ENCODE measurements at regions not wholly inside any gene's neighbourhood (a gene's known extent, or its start where the extent isn't known, plus 50 kb on each side); places are given as distances from the start of the nearest gene placed in this dataset.

DNA sequence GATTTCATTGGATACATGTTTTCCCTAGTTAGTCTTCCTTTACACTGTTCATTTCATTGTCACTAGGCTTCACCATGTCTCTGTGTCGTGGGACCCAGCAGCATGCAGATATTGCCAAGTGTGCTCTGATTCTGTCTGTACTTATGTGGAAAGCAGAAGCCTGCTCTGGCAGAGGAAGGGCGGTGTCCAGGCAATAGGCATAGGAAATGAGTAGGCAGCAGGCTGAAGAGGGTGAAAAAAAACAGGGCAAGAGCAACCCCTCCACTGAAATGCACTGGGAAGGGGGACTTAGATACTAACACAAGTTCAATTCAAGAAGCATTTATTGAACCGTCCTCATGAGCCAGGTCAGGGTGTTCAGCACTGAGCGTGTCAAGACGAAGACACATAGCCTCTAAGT is 85.2 kb upstream of the VAV3 start:
- DNase-seq = no peak

DNA sequence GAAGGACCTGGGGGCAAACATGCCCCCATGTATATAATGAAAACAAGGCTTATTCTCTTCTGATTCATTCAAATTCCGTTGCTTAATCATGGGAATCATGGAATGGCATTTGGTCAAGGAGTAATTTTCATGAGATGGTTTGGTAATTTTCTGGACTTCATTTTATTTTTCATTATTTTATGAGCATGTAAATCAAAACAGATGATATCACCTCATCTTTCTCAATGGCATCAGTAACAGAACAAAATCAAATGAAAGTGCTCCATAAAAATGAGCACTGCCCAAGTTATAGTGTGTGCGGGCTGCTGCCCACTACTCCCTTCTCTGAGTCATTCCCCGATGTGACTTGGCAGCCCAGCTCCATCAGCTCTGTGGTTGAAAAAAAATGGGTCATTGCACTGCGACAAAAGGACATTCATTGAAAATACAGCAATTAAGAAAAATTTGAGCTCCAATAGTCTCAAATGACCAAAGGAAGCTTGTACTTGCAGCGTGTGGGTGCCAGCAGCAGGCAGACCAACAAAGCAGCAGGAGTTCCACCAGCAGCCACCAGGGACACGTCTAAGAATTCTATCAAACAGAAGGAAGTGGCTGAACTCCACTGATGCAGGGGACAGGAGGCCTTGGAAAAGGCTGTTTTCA is 84.3 kb upstream of the VAV3 start:
- DNase-seq = peak; percentile 15

GRCh38 chr1:108048301-108049177 is 83.6 kb upstream of the VAV3 start:
- DNase-seq = no peak

DNA sequence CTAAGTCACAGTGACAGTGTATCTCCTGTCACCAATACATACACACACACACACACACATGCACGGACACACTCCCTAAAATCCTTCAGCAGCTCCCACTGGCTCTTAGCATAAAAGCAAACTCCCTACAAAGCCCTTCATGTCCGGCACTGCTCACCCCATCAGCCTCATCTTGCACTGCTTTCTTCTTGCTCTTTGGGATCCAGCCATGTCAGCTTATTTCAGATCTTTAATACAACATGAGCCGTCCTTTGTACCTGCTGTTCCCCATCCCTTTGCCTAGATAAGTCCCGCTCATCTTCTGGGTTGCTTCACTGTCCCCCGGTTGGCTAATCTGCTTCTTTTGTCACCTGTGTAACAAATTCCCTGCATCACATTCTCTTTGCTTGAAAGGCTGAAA is 82.1 kb upstream of the VAV3 start:
- DNase-seq = no peak

- no peak for DNase-seq
Observed at GRCh38 chr1:108046026-108046425, 81.0 kb upstream of the VAV3 start.

GRCh38 chr1:108045460-108045859 is 80.5 kb upstream of the VAV3 start:
- DNase-seq = no peak

DNA sequence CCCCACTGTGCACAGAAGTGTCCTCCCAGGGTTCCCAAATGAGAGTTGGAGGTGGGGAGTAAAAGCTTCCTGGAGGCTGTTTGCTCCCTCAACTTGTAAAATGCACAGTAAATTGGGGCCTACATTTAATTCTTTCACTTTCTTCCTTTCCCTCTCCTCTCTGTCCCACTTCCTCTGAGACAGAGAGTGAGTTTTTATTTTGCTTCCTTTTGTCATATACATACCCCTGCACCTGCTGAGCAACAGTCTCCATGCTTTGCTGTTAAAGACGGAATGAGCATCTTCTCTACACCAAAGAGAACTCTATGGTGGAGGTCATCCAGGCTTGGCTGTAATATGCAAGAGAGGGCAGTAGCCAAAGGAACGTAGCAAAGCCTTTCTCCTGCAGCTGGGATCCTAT is 79.3 kb upstream of the VAV3 start:
- no peak for DNase-seq

- DNase-seq = peak; percentile 52
Observed at GRCh38 chr1:108043707-108044106, 78.7 kb upstream of the VAV3 start.

DNA sequence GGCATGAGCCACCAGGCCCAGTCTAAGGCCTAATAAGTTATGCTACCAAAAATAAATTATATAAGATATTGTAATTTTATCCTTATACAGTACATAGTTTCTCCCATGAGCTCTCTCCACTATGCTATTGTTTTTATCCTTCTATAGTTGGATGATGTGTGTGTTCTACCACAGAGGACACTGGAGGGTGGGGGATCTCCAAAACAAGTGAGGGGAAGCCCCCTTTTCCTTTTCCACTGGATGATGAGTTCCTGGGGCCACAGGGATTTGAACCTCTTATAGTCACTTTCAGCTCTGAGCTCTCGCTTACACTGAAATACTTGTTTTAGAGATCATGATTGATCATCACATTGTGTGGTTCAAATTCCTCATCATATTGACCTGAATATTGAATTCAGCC is 77.6 kb upstream of the VAV3 start:
- DNase-seq = no peak

GRCh38 chr1:108041360-108042142 is 76.6 kb upstream of the VAV3 start:
- DNase-seq = no peak

DNA sequence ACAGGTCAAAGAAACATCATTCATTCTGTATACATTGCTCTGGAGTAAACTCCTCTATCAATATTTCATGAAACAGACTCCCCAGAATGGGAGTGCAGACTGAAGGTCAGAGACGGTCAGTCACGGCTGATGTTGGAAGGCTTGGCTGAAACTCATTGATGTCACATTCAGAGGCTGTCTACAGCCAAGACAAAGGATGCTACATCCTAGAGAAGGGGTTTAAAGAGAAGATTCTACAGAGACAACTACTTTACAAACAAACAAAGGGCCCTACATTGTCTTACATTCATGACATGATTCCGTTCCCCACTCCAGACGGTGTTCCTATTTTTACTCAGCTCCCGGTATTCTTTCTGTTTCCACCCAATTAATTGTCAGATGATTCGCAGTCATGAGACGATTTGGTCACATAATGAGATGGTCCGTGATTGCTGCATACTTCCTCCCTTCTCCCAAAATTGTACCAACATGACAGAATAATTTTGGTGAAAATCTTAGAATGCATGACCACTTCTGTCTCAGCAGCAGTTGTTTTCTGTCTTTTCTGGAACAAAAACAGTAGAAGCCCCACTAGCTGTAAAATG is 73.8 kb upstream of the VAV3 start:
- DNase-seq = no peak

GRCh38 chr1:108036796-108037562 is 72.0 kb upstream of the VAV3 start:
- no peak for DNase-seq

DNA sequence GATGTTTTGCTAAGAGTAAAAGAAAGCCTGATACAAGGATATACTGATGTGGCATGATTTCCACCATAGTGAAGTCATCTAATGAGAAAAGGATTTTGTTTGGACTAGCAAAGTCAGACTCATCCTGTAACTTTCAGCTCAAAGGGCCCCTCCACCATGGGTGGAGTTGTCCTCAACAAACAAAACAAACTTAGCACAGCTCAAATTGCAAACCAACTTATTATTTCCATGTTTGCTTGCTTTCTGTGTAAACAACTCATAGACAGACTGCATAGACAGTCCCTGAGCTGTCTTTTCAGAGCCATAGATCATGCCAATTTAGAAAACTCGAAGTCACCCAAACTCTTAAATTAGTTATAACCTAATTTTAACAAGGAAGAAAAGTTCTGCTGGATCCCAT is 69.4 kb upstream of the VAV3 start:
- DNase-seq = no peak

DNA sequence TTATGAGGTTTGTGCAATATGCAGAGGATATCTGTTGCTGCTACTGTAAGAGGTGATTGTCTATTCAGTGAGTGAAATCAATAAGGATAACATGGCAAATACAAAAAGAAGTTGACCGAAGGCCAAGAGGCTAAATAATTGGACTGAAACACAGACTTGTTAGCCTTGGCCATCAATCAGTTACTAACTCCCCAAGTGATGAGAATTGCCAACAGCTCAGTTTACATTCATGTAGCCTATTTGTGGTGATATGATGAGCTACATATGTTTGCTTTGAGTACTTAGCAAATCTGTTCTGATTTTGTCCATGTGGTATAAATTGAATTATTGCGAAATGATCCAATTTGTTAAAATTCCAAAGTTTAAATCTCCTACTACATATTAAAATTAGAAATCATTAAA is 68.6 kb upstream of the VAV3 start:
- DNase-seq = no peak

DNA sequence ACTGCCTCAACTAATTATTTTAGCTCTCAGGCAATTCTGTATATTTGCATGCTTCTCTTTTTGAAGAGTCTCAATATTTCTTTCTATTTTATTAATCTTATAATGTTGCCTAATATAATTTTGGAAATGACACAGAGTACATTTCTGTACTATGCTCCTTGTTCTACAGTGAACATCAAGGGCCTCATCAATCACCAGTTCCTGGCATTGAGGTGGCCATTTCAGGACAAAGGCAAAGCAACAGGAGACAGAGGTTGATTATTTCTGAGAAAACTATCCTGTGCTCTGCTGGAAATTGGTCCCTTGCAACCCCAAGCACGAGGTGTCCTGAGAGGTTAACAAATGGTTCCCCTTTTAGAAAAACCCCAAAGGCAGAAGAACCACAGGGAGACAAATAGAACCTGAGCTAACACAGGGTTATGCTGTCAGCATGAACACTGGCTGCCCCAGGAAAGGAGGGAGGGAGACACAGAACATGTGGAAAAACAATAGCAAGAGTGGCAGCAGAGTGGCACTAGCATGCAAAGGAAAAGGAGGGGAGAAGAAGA is 63.9 kb upstream of the VAV3 start:
- DNase-seq = no peak

DNA sequence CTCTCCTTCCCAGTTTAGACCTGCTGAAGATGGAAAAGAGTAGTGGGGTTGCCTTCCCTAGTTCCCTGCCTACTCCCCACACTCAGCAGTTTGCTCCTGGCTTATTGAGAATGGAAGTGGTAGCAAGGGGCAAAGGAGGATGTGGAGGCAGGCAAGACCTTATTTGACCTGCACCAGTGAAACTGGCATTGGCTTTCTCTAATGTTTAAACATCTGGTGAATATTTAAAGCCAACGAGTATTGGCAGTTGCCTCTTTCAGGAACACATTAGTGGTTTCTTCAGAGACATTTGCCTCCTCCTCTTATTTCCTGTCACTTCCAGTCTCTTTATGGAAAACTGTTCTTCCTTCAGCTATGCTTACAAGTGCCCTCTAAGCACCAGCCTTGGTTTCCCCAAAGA is 62.4 kb upstream of the VAV3 start:
- DNase-seq = no peak

GRCh38 chr1:108017698-108018097 is 52.7 kb upstream of the VAV3 start:
- no peak for DNase-seq

GRCh38 chr1:108016451-108016920 is 51.5 kb upstream of the VAV3 start:
- no peak for DNase-seq

All from RPMI8226 (cell line).